GM12878 (cell line): ENCODE measurements at regions not wholly inside any gene's neighbourhood (a gene's known extent, or its start where the extent isn't known, plus 50 kb on each side); places are given as distances from the start of the nearest gene placed in this dataset.

Experiments used
- ATAC-seq: fragments of 200-7000 bp; cut with Tn5 transposase; 3 replicates; pipeline ENCODE4 v1.9.1; 2020; ENCODE audit warnings: mild to moderate bottlenecking, moderate library complexity
- BruUV-seq: library from RNA; stranded (reverse); fragments of 400-500 nt; replicated peaks from 2 replicates; lab custom pipeline; 2021; lab: Mats Ljungman, UMichigan
- CTCF ChIA-PET: fragments of 300-600 bp; sonication (Branson Sonifier 250); formaldehyde crosslinking; extraction: SDS; loops from one replicate; lab custom pipeline; 2021; ENCODE audit warnings: inconsistent platforms; lab: Yijun Ruan, JAX
- POLR2A ChIA-PET: fragments of 350-600 bp; formaldehyde crosslinking; extraction: SDS; loops from one replicate; lab custom pipeline; 2021; ENCODE audit warnings: inconsistent platforms; lab: Charles Lee
- RAD21 ChIA-PET: fragments of 300-600 bp; sonication (Branson Sonifier 250); formaldehyde crosslinking; loops from one replicate; lab custom pipeline; 2023; ENCODE audit warnings: antibody characterized with exemption; ENCODE audit not compliant: unreplicated experiment; lab: Charles Lee
- SMC1A ChIA-PET: fragments of 300-600 bp; sonication (Branson Sonifier 250); formaldehyde crosslinking; loops from one replicate; lab custom pipeline; 2023; ENCODE audit not compliant: unreplicated experiment, uncharacterized antibody; lab: Charles Lee
- DNase-seq: peaks from one replicate; pipeline ENCODE4 v3.0.0-alpha.2; 2011; ENCODE audit warnings: low read depth, low spot score
- FAIRE-seq: peaks from 3 replicates; lab custom pipeline; 2011; peaks lifted over from hg19 to GRCh38; lab: Jason Lieb, UNC
- H2AFZ ChIP-seq: 2 replicates; pipeline ENCODE4 v1.6.0; 2011; ENCODE audit warnings: low read depth, low read length, control low read depth; ENCODE audit not compliant: control insufficient read depth
- H3K27ac ChIP-seq: 2 replicates; pipeline ENCODE4 v1.5.1; 2011; ENCODE audit warnings: control low read depth; ENCODE audit not compliant: control insufficient read depth, insufficient read depth
- H3K27me3 ChIP-seq, 2 experiments: replicated peaks in 1 of 2; 2 replicates each; pipeline versions ENCODE4 v1.6.0 to v1.6.1; 2011; ENCODE audit warnings: low read length in 1 of 2; ENCODE audit not compliant: control insufficient read depth in 2 of 2, insufficient read depth in 2 of 2
- H3K36me3 ChIP-seq, 2 experiments: 2 replicates each; pipeline ENCODE4 v1.5.1; 2011; ENCODE audit warnings: low read length in 1 of 2; ENCODE audit not compliant: control insufficient read depth in 2 of 2, insufficient read depth in 2 of 2
- H3K4me1 ChIP-seq: 2 replicates; pipeline ENCODE4 v1.6.1; 2011; ENCODE audit warnings: mild to moderate bottlenecking, low read length, moderate library complexity, mixed read lengths; ENCODE audit not compliant: control insufficient read depth, insufficient read depth
- H3K4me2 ChIP-seq: 2 replicates; pipeline ENCODE4 v1.6.0; 2011; ENCODE audit warnings: control low read depth; ENCODE audit not compliant: control insufficient read depth, insufficient read depth
- H3K4me3 ChIP-seq: fragments of 200-600 bp; sonication (generic); 2 replicates; pipeline ENCODE4 v1.5.1; 2016
- H3K79me2 ChIP-seq: 2 replicates; pipeline ENCODE4 v1.6.0; 2011; ENCODE audit warnings: low read length; ENCODE audit not compliant: control insufficient read depth, insufficient read depth
- H3K9ac ChIP-seq: 2 replicates; pipeline ENCODE4 v1.8.0; 2011; ENCODE audit warnings: low read length, control low read depth, mixed read lengths; ENCODE audit not compliant: control insufficient read depth, insufficient read depth
- H3K9me3 ChIP-seq: replicated peaks from 3 replicates; pipeline ENCODE4 v1.5.1; 2011; ENCODE audit warnings: mild to moderate bottlenecking, low read length; ENCODE audit not compliant: control insufficient read depth, insufficient read depth
- H4K20me1 ChIP-seq: 2 replicates; pipeline ENCODE4 v1.6.0; 2011; ENCODE audit not compliant: control insufficient read depth, insufficient read depth
- ATF7 ChIP-seq: fragments of 450-650 bp; IDR thresholded peaks from 2 replicates; pipeline ENCODE4 v1.6.1; 2016; ENCODE audit warnings: low read depth, mild to moderate bottlenecking
- BACH1 ChIP-seq: fragments of 450-650 bp; IDR thresholded peaks from 2 replicates; pipeline ENCODE4 v1.6.1; 2017; ENCODE audit warnings: mild to moderate bottlenecking, borderline replicate concordance
- CBFB ChIP-seq: IDR thresholded peaks from 2 replicates; pipeline ENCODE4 v1.6.1; 2016; ENCODE audit warnings: antibody characterized with exemption, low read depth
- CREM ChIP-seq: IDR thresholded peaks from 2 replicates; pipeline ENCODE4 v1.6.1; 2014; ENCODE audit warnings: antibody characterized with exemption, low read depth
- FOXK2 ChIP-seq: fragments of 450-650 bp; IDR thresholded peaks from 2 replicates; pipeline ENCODE4 v1.6.1; 2017; ENCODE audit warnings: mild to moderate bottlenecking, moderate library complexity
- FOXM1 ChIP-seq: IDR thresholded peaks from 2 replicates; pipeline ENCODE4 v1.6.1; 2012; ENCODE audit warnings: low read depth, mild to moderate bottlenecking, inconsistent platforms, low read length, moderate library complexity
- HDGF ChIP-seq: fragments of 450-650 bp; IDR thresholded peaks from 2 replicates; pipeline ENCODE4 v1.6.1; 2016; ENCODE audit warnings: antibody characterized with exemption
- IKZF2 ChIP-seq, 2 experiments: fragments of 450-650 bp; IDR thresholded peaks; 2 replicates each; pipeline ENCODE4 v1.6.1; 2017; ENCODE audit warnings: mild to moderate bottlenecking in 2 of 2, moderate library complexity in 2 of 2
- MEF2A ChIP-seq: IDR thresholded peaks from 2 replicates; pipeline ENCODE4 v1.6.1; 2011; ENCODE audit warnings: low read depth, mild to moderate bottlenecking, low read length, moderate library complexity; ENCODE audit not compliant: insufficient read depth
- MTA2 ChIP-seq: fragments of 450-650 bp; IDR thresholded peaks from 2 replicates; pipeline ENCODE4 v1.6.1; 2016; ENCODE audit warnings: low read depth, mild to moderate bottlenecking, moderate library complexity
- NR2F1 ChIP-seq: fragments of 450-650 bp; conservative IDR thresholded peaks from 2 replicates; pipeline ENCODE4 v1.6.1; 2017; ENCODE audit warnings: mild to moderate bottlenecking
- POLR2A ChIP-seq: IDR thresholded peaks from 2 replicates; pipeline ENCODE4 v1.6.1; 2011; ENCODE audit warnings: low read depth, mild to moderate bottlenecking, low read length
- POU2F2 ChIP-seq: IDR thresholded peaks from 3 replicates; pipeline ENCODE4 v1.6.1; 2011; ENCODE audit warnings: low read depth, mild to moderate bottlenecking, low read length, borderline replicate concordance
- RUNX3 ChIP-seq: IDR thresholded peaks from 2 replicates; pipeline ENCODE4 v1.6.1; 2012; ENCODE audit warnings: low read length, inconsistent platforms
- SIX5 ChIP-seq: IDR thresholded peaks from 2 replicates; pipeline ENCODE4 v1.6.1; 2011; ENCODE audit warnings: mild to moderate bottlenecking, low read depth, low read length, moderate library complexity; ENCODE audit not compliant: severe bottlenecking
- SMAD1 ChIP-seq: fragments of 450-650 bp; IDR thresholded peaks from 2 replicates; pipeline ENCODE4 v1.6.1; 2018; ENCODE audit warnings: mild to moderate bottlenecking, low read depth; ENCODE audit not compliant: partially characterized antibody
- SP1 ChIP-seq: IDR thresholded peaks from one replicate; pipeline ENCODE4 v1.6.1; 2011; ENCODE audit warnings: low read depth, low read length
- STAT1 ChIP-seq: fragments of 450-650 bp; conservative IDR thresholded peaks from 2 replicates; pipeline ENCODE4 v1.6.1; 2014; ENCODE audit warnings: antibody characterized with exemption, mild to moderate bottlenecking
- STAT3 ChIP-seq: IDR thresholded peaks from 2 replicates; pipeline ENCODE4 v1.6.1; 2011; ENCODE audit warnings: low read depth, low read length, improper control_type of control experiment
- WGBS: methylation state at CpG from one replicate; pipeline ENCODE4 v1.1.6; 2016; ENCODE audit warnings: low lambda C conversion rate; ENCODE audit not compliant: insufficient replicate concordance, insufficient coverage; ENCODE audit errors: missing lambda C conversion rate; 5-methylcytosine and 5-hydroxymethylcytosine counted together
- in situ Hi-C: fragments of 300-500 bp; cut with MboI; formaldehyde crosslinking; loops from 9 replicates; pipeline ENCODE4 v1.14.3; 2018; ENCODE audit warnings: mixed read lengths
- intact Hi-C: fragments of 100-400 bp; cut with micrococcal nuclease; formaldehyde crosslinking; loops from one replicate; pipeline ENCODE4 v1.14.2; 2022; ENCODE audit not compliant: unreplicated experiment
- TF ChIP-seq, protein P1 (sequence below): fragments of 450-650 bp; IDR thresholded peaks from 2 replicates; pipeline ENCODE4 v1.6.1; 2017; ENCODE audit warnings: mild to moderate bottlenecking, low read depth, inconsistent platforms; ENCODE audit not compliant: poor library complexity, severe bottlenecking
- TF ChIP-seq, protein P2 (sequence below): IDR thresholded peaks from 2 replicates; pipeline ENCODE4 v1.6.1; 2011; ENCODE audit warnings: mild to moderate bottlenecking, low read depth, low read length, moderate library complexity; ENCODE audit not compliant: insufficient replicate concordance
- TF ChIP-seq, protein P3 (sequence below): IDR thresholded peaks from 2 replicates; pipeline ENCODE4 v1.6.1; 2012; ENCODE audit warnings: low read depth, low read length, improper control_type of control experiment

DNA sequence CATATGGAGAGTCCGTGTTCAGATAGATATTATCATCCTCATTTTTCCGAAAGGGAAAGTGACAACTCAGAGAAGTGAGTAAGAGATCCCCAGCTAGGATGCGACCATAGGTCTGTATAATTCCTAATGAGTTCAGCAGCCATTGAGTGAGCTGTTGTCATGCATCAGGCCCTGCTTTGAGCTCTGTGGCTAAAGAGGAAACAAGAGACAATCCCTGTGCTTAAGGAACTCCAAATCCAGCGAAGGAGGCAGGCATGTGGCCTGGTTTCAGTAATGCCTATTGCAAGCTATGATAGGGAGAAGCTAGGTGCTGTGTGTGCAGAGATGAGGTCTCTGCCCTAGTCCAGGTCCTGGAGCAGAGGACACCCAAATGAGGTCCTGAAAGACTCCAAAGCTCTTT lies 192.8 kb downstream of the ACTL7B start (continued):
- TF ChIP-seq HDGF (no peak), IKZF2 (IDR thresholded peaks at IDR 0.05) (no peak), STAT3 (no peak), NR2F1 (no peak), POU2F2 (no peak)
- TF ChIP-seq, protein P1, sequence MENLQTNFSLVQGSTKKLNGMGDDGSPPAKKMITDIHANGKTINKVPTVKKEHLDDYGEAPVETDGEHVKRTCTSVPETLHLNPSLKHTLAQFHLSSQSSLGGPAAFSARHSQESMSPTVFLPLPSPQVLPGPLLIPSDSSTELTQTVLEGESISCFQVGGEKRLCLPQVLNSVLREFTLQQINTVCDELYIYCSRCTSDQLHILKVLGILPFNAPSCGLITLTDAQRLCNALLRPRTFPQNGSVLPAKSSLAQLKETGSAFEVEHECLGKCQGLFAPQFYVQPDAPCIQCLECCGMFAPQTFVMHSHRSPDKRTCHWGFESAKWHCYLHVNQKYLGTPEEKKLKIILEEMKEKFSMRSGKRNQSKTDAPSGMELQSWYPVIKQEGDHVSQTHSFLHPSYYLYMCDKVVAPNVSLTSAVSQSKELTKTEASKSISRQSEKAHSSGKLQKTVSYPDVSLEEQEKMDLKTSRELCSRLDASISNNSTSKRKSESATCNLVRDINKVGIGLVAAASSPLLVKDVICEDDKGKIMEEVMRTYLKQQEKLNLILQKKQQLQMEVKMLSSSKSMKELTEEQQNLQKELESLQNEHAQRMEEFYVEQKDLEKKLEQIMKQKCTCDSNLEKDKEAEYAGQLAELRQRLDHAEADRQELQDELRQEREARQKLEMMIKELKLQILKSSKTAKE = no peak

DNA sequence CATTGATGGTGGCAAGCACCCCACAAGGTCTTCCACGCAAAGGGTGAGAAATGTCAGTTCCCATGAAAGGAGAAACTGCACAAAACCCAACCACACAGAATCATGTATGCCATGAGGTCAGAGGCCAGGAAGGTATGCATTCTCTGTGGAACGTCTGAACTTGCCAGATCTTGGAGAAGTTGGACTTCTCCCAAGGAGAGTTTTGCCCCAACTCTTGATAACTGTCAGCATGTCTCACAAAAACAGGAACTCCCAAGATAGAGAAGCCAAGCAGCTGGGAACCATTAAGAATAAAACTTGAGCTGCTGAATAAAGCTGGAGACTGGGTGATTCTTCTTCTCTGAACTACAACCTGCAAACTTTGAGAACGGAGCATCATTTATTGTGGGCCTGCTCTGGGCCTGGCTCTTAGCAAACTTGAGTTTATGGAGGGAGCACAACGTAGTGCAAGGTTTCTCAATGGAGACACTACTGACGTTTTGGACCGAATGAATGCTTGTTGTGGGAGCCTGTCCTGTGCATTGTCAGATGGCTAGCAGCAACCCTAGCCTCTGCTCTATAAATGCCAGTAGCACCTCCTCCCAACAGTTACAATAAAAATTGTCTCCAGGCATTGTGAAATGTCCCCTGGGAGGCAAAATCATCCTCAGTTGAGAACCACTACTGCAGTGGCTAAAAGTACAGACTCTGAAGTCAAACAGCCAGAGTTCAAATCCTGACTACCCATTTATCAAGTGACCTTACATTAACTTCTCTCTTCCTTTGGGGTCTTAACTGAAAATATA lies 193.5 kb downstream of the ACTL7B start:
- ChIA-PET RAD21 (no interaction called here), SMC1A (interaction anchor here (0.6 kb wide), 1 partner anchor 1366 kb away, joined by 3 read pairs; no protein-coding TSS in a partner anchor), CTCF (interaction anchor here (0.6 kb wide), 1 partner anchor 1167 kb away, joined by 3 read pairs; no protein-coding TSS in a partner anchor), POLR2A (no interaction called here)
- Histone ChIP-seq H4K20me1 (no peaks in the 10 kb centered on the region), H3K27ac (no peak overlapping the region), H3K9me3 (peaks cover 3% of the 10 kb centered on the region; the same call in 1 of the 3 replicates), H3K4me3 (no peak overlapping the region), H3K79me2 (no peaks in the 10 kb centered on the region), H2AFZ (no peak overlapping the region), H3K4me2 (no peak overlapping the region), H3K9ac (no peak overlapping the region), H3K4me1 (no peaks in the 10 kb centered on the region), H3K27me3 (no peaks in the 10 kb centered on the region)
- ATAC-seq (no peak), FAIRE-seq (no peak), DNase-seq (no peak)
- BruUV-seq = no TSS peak
- in situ Hi-C loops = no loop called here
- TF ChIP-seq CBFB = no peak
- TF ChIP-seq ATF7 = no peak
- TF ChIP-seq, protein P2, sequence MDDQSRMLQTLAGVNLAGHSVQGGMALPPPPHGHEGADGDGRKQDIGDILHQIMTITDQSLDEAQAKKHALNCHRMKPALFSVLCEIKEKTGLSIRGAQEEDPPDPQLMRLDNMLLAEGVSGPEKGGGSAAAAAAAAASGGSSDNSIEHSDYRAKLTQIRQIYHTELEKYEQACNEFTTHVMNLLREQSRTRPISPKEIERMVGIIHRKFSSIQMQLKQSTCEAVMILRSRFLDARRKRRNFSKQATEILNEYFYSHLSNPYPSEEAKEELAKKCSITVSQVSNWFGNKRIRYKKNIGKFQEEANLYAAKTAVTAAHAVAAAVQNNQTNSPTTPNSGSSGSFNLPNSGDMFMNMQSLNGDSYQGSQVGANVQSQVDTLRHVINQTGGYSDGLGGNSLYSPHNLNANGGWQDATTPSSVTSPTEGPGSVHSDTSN = no peak
- no peak for TF ChIP-seq STAT1
- TF ChIP-seq BACH1 = no peak
- TF ChIP-seq, protein P3, sequence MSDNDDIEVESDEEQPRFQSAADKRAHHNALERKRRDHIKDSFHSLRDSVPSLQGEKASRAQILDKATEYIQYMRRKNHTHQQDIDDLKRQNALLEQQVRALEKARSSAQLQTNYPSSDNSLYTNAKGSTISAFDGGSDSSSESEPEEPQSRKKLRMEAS = no peak
- no peak for TF ChIP-seq SMAD1
- TF ChIP-seq POLR2A = no peak
- TF ChIP-seq FOXM1 = no peak
- TF ChIP-seq RUNX3 = no peak
- TF ChIP-seq CREM = no peak
- TF ChIP-seq FOXK2 = no peak
- TF ChIP-seq SIX5 = no peak
- TF ChIP-seq MEF2A = no peak
- no peak for TF ChIP-seq SP1
- TF ChIP-seq MTA2 = no peak
- TF ChIP-seq, all 136 proteins: peak for 0
- intact Hi-C loops = no loop called here
- no peaks in the 10 kb centered on the region for H3K36me3 ChIP-seq
- 14% methylated on average over 6 of the region's 6 CpGs for WGBS
